COLO668 (cell line): ENCODE measurements at regions not wholly inside any gene's neighbourhood (a gene's known extent, or its start where the extent isn't known, plus 50 kb on each side); places are given as distances from the start of the nearest gene placed in this dataset.

ENCODE experiments used
- DNase-seq: peaks from one replicate; lab custom pipeline; 2025; ENCODE audit not compliant: unreplicated experiment; lab: John Stamatoyannopoulos, UW

DNA sequence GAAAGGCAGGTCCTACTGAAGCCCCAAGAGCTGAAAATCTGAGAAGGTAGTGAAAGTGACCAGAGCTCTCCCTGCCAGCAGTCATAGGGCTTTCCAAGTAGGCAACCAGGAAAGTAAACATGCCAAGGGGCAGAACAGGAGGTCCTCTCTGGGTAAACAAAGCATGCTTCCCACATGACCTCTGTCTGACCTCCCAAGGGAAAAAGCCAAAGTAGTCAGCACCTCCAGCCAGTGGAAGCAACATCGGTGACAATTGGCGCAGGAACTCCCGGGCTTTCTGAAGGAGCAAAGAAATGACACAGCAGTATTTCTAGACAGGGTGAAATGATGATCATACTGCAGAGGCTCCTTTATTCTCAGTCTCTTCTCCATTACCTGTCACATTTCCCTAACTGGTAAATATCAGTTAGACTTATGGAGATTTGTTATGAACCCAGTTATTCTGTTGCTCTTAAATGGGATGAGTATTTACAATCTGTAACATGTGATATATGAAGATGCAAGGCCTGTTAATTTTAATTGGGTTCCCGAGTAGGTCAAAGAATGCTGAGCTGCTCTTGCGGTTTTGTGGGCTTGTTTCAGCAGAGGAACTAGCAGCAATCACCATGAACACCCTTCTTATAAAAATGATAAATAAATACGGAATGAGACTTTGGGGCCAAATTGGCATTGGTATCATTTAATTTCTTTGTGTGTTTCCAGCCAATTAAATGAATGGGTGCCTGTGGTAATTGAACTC is 321.0 kb downstream of the RND3 start:
- DNase-seq, result no peak

DNA sequence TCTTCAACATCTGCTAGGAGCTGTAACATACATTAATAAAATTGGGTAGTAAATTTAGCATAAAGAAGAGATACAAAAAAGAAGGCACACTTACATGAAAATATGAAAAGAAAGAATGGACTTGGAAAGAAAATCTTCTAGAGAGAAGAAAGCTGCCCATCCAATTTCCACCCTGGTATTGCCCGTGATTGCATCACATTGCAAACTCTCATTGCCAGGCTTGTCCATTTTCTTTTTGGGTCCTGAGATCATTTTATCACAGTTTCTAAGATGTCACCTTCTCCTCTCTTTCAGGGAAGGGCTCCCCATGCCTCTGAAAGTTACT is 321.5 kb downstream of the RND3 start:
- DNase-seq, result no peak

DNA sequence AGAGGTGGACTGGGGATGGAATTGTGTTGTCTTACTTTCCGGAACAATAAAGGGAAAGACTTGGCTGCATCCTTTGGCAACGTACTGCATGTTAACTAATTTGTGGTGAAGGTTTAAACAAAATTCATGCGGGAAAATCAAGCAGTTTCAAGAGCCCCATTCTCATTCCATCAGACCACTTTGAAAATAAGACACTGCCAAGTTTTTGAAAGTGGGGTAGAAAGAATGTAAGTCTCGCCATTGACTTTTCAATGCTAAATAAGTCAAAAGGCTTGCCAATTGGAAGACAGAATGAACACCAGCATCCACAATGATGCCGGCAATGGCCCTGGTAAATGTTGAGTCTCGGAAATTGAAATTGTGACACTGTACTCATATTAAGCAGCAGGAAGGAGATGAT is 322.0 kb downstream of the RND3 start:
- no peak for DNase-seq

DNA sequence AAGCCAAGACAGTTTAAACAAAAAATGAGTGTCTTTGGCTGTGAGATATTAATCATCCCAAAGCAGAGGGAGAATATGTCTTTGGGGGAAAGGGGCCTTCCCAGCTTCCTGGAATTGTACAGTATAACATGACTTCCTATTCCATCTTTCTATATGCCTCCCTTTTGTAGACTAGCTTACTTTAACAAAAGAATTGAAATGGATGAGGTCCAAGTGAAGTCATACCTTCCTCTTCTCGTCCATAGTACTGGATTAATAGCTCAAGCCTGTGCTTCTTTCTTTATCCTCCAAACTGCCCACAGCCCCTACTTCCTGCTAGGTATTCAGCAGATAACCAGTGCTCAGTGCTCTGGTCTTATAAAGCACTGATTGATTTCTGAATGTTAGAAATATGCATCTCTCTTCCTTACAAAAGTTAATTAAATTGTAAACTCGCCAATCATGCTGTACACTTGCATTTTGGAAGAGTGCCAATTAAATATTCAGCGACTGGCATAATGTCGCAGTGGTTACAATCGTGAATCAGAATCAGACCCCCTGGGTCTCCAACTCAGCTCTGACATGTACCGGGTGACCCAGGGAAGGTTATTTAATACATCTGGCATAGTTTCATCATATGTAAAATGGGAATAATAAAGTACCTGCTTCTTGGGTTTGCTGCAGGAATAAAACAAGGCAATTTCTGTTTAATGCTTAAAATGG is 325.1 kb downstream of the RND3 start:
- DNase-seq, result no peak

DNA sequence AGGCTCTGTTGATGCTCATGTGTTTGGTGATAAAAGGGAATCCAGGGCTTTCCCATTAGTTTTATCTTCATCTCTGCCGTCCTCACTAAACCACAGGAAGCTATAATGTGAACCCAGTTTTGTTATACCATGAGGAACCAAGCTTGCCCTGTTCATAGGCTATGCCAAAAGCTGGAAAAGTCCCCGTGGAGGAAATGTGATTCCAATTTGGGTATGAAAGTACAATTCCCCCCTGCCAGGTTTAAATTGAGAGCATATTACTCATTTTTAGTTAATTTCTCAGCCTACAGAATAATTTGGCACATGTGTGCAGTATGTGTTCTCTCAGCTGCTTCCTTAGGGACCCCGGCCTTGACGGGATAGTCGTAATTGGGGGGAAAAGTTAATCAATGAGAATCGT is 327.4 kb downstream of the RND3 start:
- no peak for DNase-seq

DNA sequence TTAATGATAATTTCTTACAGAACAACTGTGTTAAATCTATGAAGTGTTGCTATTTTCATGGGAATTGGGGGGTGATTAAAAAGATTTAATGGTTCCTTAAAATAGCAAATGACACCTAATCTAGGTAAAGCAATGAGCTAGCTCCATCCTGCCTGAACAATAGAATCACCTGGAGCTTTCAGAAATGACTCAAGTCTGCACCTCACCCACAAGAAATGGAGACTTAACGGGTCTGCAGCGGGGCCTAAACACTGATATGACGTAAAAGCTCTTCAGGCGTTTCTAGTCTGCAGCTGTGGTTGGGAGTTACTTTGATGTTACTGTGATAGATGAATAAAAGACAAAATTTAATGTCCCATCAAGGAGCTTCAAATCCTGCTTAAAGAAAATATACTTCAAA is 328.2 kb downstream of the RND3 start:
- DNase-seq, result no peak

DNA sequence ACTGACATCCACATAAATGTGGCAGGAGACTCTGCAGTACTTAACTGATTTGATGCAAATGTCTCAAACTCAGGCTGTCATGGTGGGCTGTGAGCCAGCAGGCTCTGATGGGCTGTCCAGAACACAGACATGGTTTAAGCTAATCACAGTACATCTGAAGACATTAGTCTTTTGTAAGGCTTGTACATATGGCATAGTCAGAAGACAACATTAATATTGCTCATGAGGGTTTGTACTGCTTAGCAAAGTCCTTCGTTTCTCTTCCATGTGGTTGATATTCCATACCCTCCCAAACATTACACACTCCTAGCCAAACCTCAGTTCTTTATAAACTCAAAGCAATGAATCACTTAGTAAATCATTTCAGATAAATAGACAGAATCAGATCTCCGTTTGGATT is 330.6 kb downstream of the RND3 start:
- DNase-seq, result no peak

DNA sequence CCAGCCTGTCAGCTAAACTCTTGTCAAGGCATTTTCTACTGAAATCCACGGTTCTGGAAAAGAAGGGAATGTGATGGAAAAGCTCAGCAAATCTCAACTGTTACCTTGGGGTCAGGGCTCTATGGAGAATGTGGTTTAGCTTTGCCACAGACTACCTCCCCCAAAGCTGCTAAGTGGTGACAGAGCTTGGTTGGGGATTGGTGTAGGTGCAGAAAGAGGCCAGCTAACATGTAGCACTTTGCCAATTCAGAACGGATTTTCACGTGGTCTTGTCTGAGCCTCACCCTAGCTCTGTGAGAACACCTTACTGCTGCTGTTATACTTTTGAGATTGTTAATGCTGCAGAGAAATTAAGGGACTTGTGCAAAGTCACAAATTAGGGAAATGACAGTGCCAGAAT is 331.1 kb downstream of the RND3 start:
- no peak for DNase-seq

DNA sequence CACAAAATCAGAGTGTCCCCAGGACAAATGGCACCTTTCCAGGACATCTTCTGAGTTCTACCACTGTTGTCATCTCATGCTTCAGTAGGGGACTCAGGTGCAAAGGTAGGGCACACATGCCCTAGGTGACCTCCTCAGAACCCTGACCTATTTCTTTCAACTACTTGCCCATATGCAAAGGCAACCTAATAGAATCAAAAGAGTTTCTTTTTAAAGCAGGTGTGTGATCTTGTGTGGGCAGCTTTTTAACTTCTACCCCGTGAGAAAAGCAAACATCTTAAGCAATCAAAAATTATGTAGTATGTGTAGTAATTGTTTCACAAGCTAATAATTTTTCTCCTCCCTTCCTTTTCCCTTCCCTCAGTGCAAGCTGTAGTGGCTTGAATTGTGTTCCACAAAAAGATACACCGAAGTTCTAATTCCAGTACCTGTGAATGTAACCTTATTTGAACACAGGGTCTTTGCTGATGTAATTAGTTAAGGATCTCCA is 333.1 kb downstream of the RND3 start:
- DNase-seq, result no peak

DNA sequence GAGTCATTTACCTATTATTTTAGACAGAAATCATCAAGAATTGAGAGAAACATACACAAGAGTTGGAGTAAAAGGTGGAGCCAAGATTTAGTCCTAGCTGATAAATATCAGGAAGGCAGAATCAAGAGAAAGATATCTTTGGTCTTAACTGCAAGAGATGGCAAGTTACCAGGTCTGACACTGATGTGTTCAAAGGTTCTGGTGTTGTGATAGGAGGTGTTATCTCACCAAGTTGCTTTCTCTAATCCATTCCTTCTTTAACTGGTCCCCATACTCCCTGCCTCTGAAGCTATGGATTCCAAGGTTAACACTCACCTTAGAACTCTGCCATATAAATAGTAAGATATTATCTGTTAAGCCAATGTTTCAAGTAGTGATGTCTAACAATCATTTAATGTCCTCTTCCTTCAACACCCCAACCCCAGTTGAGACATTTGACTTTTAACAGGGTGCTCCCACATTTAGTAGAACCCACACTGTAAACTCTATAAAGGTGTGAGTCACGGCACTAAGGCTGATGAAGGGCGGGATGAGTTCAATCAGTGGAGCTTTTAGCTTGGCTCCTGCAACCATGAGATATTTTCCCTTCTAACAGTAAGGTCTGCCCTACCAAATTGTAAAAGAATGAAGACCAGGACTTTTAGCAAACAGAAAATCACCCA is 333.7 kb downstream of the RND3 start:
- DNase-seq, result no peak

DNA sequence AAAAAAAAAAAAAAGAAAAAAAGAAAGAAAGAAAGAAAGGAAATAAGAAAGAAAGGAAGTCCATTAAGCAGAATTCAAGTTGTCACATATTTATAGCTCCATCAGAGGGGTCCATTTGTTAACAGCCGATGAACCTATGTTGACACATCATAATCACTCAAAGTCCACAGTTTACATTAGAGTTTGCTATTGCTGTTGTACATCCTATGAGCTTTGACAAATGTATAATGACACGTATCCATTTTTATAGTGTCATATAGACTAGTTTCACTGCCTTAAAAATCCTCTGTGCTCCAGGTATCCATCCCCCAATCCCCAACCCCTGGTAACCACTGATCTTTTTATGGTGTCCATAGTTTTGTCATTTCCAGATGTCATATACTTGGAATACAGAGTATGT is 335.2 kb downstream of the RND3 start:
- no peak for DNase-seq

DNA sequence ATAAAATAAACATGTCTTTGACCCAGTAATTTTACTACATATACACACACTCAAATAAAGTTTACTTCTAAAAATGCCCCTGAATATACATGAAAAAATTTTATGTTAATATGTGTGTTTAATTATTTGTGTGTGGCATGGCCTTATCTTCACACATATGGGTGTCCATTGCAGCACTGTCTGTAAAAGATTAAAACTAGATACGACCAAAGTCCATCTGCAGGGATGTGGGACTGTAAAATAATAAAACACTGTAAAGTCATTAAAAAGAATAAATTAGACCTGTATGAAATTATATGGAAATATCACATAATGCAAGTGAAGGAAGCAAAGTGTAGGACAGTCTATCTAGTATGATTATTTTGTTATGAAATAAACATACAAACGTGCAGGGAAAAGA is 337.3 kb downstream of the RND3 start:
- DNase-seq, result no peak

DNA sequence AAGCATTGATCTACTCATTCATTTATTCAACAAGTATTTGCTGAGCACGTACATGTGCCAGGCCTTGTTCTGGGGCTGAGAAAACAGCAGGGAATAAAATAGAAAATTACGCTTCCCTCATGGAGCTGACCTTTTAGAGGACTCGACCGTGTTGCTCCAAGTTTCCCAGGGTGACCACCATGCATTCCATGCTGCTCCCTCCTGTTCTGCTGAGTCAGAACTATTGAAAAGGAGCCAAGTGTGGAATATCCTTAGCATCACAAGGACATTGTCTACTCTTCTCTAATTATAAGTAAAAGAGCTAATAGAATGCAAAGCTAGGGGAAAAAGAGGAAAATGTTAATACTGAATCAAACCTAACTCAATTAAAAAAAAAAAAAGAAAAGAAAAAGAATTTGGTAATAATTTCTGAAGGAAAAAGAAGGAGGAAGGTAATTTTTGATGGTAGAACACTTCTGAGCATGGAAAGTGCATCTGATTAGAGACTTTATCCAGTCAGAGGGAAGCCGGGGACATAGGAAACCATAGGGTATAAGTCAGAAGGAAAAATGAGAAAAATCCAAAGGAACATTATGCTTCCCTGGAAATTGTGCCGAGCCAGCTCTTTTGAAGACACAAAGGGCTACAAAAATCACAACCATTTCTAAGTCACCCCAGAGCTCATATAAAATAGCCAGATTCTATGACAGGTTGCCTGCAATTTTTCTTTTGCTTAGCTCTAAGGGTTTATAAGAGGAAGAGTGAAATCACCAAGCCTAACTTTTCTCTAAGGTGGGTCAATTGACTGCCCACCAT is 339.4 kb downstream of the RND3 start:
- no peak for DNase-seq

DNA sequence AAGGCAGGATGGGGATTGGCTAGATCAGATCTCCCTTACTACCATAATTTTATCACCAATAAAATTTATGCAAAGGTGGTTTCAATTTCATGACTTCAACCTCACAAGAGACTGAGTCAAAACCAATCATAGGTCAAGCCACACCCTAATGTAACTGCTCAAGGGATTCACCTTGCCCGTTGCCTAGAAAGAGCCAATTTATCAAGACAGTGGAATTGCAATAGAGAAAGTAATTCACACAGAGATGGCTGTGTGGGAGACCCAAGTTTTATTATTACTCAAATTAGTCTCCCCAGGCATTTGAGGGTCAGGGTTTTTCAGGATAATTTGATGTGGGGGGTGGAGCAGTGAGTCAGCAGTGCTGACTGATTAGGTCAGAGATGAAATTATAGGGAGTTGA is 340.6 kb downstream of the RND3 start:
- DNase-seq, result no peak

DNA sequence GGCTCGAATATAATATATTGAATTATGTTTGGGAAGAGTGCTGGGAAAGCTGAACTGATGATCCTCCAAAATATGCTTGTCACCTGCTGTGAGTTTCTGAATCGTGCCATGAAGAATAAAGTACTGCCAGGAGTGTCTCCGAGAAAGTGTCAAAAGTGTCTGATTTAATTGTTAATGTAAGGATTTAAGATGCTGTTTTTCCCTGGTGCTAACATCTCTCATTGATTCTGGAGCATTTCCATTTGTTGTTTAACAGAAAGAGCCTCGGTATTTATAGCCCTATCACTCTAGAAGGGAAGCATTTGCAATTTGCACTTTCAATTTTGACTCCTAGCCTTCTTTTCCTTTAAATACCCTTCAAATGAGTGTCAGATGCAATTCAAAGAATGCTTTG is 342.2 kb downstream of the RND3 start:
- no peak for DNase-seq

DNA sequence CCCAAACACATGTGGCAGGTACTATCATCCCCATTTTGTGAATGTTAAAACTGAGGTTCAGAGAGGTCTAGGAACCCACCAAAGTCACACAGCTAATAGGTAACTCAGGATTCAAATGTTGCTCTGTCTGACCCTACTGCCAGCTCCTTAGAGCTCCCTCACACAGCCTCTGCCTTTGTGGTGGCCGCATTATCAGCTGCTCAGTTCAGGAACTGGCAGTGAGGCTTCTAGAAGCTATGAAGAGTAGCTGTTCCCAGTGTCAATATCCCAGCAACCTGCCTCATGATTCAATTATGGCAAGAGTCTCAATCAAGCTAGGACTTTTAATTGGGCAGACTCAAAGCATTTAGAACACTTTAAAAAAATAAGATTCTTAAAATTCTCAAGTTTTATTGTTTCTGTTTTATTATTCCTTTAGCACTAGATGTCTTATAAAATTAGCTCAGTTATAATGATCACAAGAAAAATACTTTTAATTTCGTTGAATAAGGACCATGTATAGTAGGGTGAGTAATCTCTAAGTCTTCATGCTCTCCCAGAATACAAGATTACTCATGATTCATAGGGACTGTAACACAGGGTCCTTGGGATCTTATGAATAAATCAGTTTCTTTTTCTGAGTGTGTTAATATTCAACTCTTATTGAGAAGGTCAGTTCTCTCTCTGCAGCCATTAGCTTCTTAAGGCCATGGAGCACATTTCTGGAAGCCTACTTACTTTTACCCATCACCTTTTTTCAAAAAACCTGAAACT is 342.7 kb downstream of the RND3 start:
- DNase-seq, result no peak

DNA sequence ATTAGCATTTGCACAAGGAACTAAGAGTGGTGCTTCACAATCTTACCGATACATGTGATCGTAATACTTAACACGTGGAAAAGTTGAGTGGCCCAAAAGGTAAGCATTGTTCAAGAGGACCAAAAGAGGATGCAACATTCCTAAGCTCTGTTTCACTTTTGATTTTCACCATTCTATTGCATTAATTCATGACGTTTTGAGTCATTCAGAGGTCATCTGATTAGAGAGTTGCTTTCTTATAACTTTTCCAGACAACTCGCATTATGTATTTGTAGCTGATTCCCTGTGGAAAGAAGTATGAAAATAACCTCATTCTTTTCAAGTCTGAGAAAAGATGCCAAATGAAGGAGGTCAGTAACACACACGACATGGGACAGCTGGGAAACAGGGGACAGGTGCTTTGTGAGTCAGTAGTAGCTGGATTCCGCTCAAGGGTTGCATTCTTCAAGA is 344.4 kb downstream of the RND3 start:
- no peak for DNase-seq

DNA sequence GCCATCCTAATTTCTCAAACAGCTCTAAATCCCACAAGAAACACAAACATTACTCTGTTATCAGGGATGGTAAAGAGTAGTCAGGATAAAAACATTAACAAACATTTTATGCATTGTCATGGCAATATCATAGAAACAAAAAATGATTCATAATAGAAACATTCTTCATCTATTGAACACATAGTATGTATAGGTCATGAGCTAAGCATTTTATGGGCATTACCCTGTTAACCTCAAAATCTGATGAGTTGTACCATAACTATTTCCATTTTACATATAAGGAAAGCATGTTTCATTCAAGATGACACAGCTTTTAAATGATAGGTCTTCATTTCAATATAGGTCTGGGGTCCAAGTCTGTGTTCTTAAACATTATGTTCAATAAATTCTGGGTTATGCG is 344.9 kb downstream of the RND3 start:
- no peak for DNase-seq

DNA sequence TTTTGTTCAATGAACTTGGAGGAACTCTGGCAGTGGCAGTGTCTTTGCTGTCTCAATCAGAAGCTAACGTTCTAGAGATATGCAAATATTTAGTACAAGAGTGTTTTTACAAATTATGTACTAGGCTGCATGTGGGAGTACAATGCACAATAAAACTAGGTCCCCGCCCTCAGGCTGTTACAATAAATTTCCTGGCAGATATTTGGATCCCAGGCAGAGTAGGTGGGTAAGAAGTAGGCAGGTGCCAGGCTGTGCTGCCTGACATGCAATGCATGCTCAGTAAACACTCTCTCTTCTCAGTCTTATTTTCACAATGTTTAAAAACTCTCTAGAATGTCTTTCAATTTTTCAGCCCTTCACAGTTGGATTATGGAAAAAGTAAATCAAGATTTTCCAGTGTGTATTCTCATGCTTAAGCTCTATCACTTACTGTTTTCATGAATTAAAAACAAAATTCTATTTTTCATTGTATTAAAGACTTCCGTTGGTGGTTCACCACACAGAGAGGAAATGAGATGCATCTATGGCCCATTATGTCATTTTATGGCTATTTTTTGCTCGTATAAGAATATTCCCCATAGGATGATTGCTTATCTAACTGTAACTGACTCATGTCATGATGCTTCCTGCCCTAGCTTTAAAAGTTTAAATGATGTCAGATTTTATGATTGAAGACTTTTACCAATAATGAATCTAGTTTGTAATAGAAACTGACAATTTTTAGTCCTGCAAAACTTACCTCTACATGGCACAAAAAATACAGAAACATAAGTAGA is 346.1 kb downstream of the RND3 start:
- DNase-seq, result peak; percentile 30

DNA sequence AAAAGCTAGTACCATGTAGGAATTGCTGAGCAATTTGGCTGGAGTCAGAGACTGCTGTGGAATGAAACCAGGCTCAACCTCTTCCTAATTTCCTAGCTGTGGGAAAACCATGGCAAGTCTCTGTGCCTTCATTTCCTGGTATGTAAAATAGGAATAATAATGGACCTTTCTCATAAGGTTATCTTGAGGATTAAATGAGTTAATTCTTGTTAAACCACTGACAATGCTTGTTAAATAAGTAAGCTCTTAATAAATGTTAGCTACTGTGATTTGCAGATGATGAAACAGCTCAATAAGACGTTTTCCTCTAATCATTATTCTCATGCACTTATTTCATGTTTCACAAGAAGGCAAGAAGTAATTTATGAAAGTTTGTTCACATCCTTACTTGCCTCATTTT is 346.7 kb downstream of the RND3 start:
- no peak for DNase-seq
